ENCODE measurements at regions not wholly inside any gene's neighbourhood (a gene's known extent, or its start where the extent isn't known, plus 50 kb on each side); places are given as distances from the start of the nearest gene placed in this dataset.

- no peaks in the 10 kb centered on the region for H3K36me3 ChIP-seq (replicated peaks in 1 of 2; ENCODE audit: control insufficient read depth in 2 of 2, insufficient read depth in 2 of 2, low read length in 2 of 2)
- H3K9me3 ChIP-seq (replicated peaks in 1 of 2; ENCODE audit: control insufficient read depth in 2 of 2, insufficient read depth in 1 of 2, low read depth in 1 of 2, low read length in 2 of 2) = no peaks in the 10 kb centered on the region
- no CpG with 5 or more reads among the region's 3 CpGs for WGBS, 2 donors (ENCODE audit: extremely low coverage in 2 of 2, insufficient read length in 2 of 2, insufficient replicate concordance in 1 of 2)
- H2BK120ac ChIP-seq (ENCODE audit: low read depth, low read length) = no peak overlapping the region
- H3K79me1 ChIP-seq (ENCODE audit: low read depth, low read length) = no peaks in the 10 kb centered on the region
- no peak overlapping the region for H3K9ac ChIP-seq (ENCODE audit: low read depth, low read length, poor library complexity)
- no peak overlapping the region for H2AFZ ChIP-seq (ENCODE audit: low read length)
- no peak overlapping the region for H2BK5ac ChIP-seq (ENCODE audit: low read length)
- no peak overlapping the region for H3K14ac ChIP-seq (ENCODE audit: low read length)
- H4K8ac ChIP-seq (ENCODE audit: low read depth, low read length) = no peak overlapping the region
- no peak overlapping the region for H3K27ac ChIP-seq (replicated peaks; ENCODE audit: low read length)
- DNase-seq (ENCODE audit: low spot score) = no peak
- H2BK12ac ChIP-seq (ENCODE audit: low read length) = no peak overlapping the region
- H2BK15ac ChIP-seq (ENCODE audit: low read length) = no peak overlapping the region
- no peak overlapping the region for H4K91ac ChIP-seq (ENCODE audit: low read depth, low read length, poor library complexity)
- no peaks in the 10 kb centered on the region for H3K4me1 ChIP-seq (ENCODE audit: control insufficient read depth in 2 of 2, insufficient read depth in 1 of 2, low read depth in 1 of 2, low read length in 2 of 2)
- H3K18ac ChIP-seq (ENCODE audit: low read length) = no peak overlapping the region
- H3K4ac ChIP-seq (ENCODE audit: low read length) = no peak overlapping the region
- no peak overlapping the region for H3K4me3 ChIP-seq (ENCODE audit: low read length in 2 of 2)
- H2AK5ac ChIP-seq (ENCODE audit: low read depth, low read length) = no peak overlapping the region
- H3K23ac ChIP-seq (ENCODE audit: low read depth, low read length, poor library complexity) = no peak overlapping the region
- no peaks in the 10 kb centered on the region for H3K27me3 ChIP-seq (ENCODE audit: control insufficient read depth in 3 of 3, insufficient read depth in 3 of 3, low read depth in 1 of 3, low read length in 3 of 3)
- H3K4me2 ChIP-seq (ENCODE audit: insufficient read depth, low read length, poor library complexity, severe bottlenecking) = no peak overlapping the region
These were observed 184.7 kb upstream of the LINC00305 start for GRCh38 chr18:64333584-64333983.

GRCh38 chr18:64332835-64333234 lies 183.9 kb upstream of the LINC00305 start:
- Histone ChIP-seq H3K27me3 (ENCODE audit: control insufficient read depth in 3 of 3, insufficient read depth in 3 of 3, low read depth in 1 of 3, low read length in 3 of 3) (no peaks in the 10 kb centered on the region), H3K36me3 (replicated peaks in 1 of 2; ENCODE audit: control insufficient read depth in 2 of 2, insufficient read depth in 2 of 2, low read length in 2 of 2) (no peaks in the 10 kb centered on the region), H4K8ac (ENCODE audit: low read depth, low read length) (no peak overlapping the region), H3K4me1 (ENCODE audit: control insufficient read depth in 2 of 2, insufficient read depth in 1 of 2, low read depth in 1 of 2, low read length in 2 of 2) (no peaks in the 10 kb centered on the region), H3K23ac (ENCODE audit: low read depth, low read length, poor library complexity) (no peak overlapping the region), H3K4me2 (ENCODE audit: insufficient read depth, low read length, poor library complexity, severe bottlenecking) (no peak overlapping the region), H2BK15ac (ENCODE audit: low read length) (no peak overlapping the region), H4K91ac (ENCODE audit: low read depth, low read length, poor library complexity) (no peak overlapping the region), H3K18ac (ENCODE audit: low read length) (no peak overlapping the region), H3K79me1 (ENCODE audit: low read depth, low read length) (no peaks in the 10 kb centered on the region), H3K14ac (ENCODE audit: low read length) (no peak overlapping the region), H3K27ac (replicated peaks; ENCODE audit: low read length) (no peak overlapping the region), H3K4me3 (ENCODE audit: low read length in 2 of 2) (no peak overlapping the region), H2BK120ac (ENCODE audit: low read depth, low read length) (no peak overlapping the region), H3K9ac (ENCODE audit: low read depth, low read length, poor library complexity) (no peak overlapping the region), H3K9me3 (replicated peaks in 1 of 2; ENCODE audit: control insufficient read depth in 2 of 2, insufficient read depth in 1 of 2, low read depth in 1 of 2, low read length in 2 of 2) (no peaks in the 10 kb centered on the region), H2BK5ac (ENCODE audit: low read length) (no peak overlapping the region), H3K4ac (ENCODE audit: low read length) (no peak overlapping the region), H2AFZ (ENCODE audit: low read length) (no peak overlapping the region), H2BK12ac (ENCODE audit: low read length) (no peak overlapping the region), H2AK5ac (ENCODE audit: low read depth, low read length) (no peak overlapping the region)
- no CpG with 5 or more reads among the region's 6 CpGs for WGBS, 2 donors (ENCODE audit: extremely low coverage in 2 of 2, insufficient read length in 2 of 2, insufficient replicate concordance in 1 of 2)
- no peak for DNase-seq (ENCODE audit: low spot score)

DNA sequence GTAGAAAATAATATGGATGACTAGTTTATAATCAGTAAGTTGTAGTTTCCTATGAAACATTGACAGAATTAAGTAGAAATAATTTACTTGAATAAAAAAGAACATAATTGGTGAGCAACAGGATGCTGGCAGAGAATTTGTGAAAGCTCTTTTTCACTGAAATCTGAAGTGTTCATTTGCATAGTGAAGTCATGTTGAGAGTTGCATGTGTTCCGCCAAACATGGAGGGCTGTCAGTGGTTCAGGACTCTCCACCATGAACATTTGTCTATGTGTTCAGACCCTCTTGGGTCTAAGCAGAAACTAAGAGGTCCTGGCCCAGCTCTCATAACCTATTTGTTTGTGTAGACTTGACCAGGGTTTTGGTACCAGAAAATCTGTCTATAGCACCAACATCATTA lies 182.5 kb upstream of the LINC00305 start:
- no peak for DNase-seq (ENCODE audit: low spot score)
- Histone ChIP-seq H3K9ac (ENCODE audit: low read depth, low read length, poor library complexity) (no peak overlapping the region), H3K14ac (ENCODE audit: low read length) (no peak overlapping the region), H3K4ac (ENCODE audit: low read length) (no peak overlapping the region), H3K36me3 (replicated peaks in 1 of 2; ENCODE audit: control insufficient read depth in 2 of 2, insufficient read depth in 2 of 2, low read length in 2 of 2) (no peaks in the 10 kb centered on the region), H3K27ac (replicated peaks; ENCODE audit: low read length) (no peak overlapping the region), H3K4me1 (ENCODE audit: control insufficient read depth in 2 of 2, insufficient read depth in 1 of 2, low read depth in 1 of 2, low read length in 2 of 2) (no peaks in the 10 kb centered on the region), H2BK12ac (ENCODE audit: low read length) (no peak overlapping the region), H3K79me1 (ENCODE audit: low read depth, low read length) (no peaks in the 10 kb centered on the region), H3K4me3 (ENCODE audit: low read length in 2 of 2) (no peak overlapping the region), H4K8ac (ENCODE audit: low read depth, low read length) (no peak overlapping the region), H3K27me3 (ENCODE audit: control insufficient read depth in 3 of 3, insufficient read depth in 3 of 3, low read depth in 1 of 3, low read length in 3 of 3) (no peaks in the 10 kb centered on the region), H2BK5ac (ENCODE audit: low read length) (no peak overlapping the region), H2AFZ (ENCODE audit: low read length) (no peak overlapping the region), H2AK5ac (ENCODE audit: low read depth, low read length) (no peak overlapping the region), H4K91ac (ENCODE audit: low read depth, low read length, poor library complexity) (no peak overlapping the region), H3K23ac (ENCODE audit: low read depth, low read length, poor library complexity) (no peak overlapping the region), H3K18ac (ENCODE audit: low read length) (no peak overlapping the region), H2BK15ac (ENCODE audit: low read length) (no peak overlapping the region), H3K4me2 (ENCODE audit: insufficient read depth, low read length, poor library complexity, severe bottlenecking) (no peak overlapping the region), H3K9me3 (replicated peaks in 1 of 2; ENCODE audit: control insufficient read depth in 2 of 2, insufficient read depth in 1 of 2, low read depth in 1 of 2, low read length in 2 of 2) (no peaks in the 10 kb centered on the region), H2BK120ac (ENCODE audit: low read depth, low read length) (no peak overlapping the region)
- WGBS, 2 donors (ENCODE audit: extremely low coverage in 2 of 2, insufficient read length in 2 of 2, insufficient replicate concordance in 1 of 2) = no CpG with 5 or more reads among the region's 1 CpG

DNA sequence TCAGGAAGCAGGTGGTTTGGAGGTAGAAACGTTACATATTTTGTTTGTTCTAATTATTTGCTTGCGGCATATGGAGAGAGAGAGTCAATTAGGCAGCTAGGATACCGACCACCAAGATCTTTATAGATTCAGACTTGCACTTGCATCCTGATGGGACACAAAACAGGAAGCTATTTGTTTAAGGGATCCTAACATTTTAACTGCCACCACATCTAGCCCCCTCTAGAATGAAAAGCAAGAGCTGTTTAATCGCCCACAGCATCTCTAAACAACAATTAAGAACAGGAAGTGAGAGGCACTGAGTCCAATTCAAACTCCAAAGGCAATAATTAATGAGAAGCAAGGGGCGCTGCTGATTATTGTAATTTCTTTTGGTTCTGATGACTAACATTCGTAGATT lies 182.0 kb upstream of the LINC00305 start:
- H2AK5ac ChIP-seq (ENCODE audit: low read depth, low read length) = no peak overlapping the region

More for the DNA sequence above, 182.0 kb upstream of the LINC00305 start:
- Histone ChIP-seq H3K18ac (ENCODE audit: low read length) (no peak overlapping the region), H3K27me3 (ENCODE audit: control insufficient read depth in 3 of 3, insufficient read depth in 3 of 3, low read depth in 1 of 3, low read length in 3 of 3) (no peaks in the 10 kb centered on the region), H3K4me2 (ENCODE audit: insufficient read depth, low read length, poor library complexity, severe bottlenecking) (no peak overlapping the region), H3K4ac (ENCODE audit: low read length) (no peak overlapping the region), H2BK120ac (ENCODE audit: low read depth, low read length) (no peak overlapping the region), H2BK5ac (ENCODE audit: low read length) (no peak overlapping the region), H3K79me1 (ENCODE audit: low read depth, low read length) (no peaks in the 10 kb centered on the region), H2BK15ac (ENCODE audit: low read length) (no peak overlapping the region), H3K4me1 (ENCODE audit: control insufficient read depth in 2 of 2, insufficient read depth in 1 of 2, low read depth in 1 of 2, low read length in 2 of 2) (no peaks in the 10 kb centered on the region), H4K91ac (ENCODE audit: low read depth, low read length, poor library complexity) (no peak overlapping the region), H3K14ac (ENCODE audit: low read length) (no peak overlapping the region), H2AFZ (ENCODE audit: low read length) (no peak overlapping the region), H4K8ac (ENCODE audit: low read depth, low read length) (no peak overlapping the region), H3K9me3 (replicated peaks in 1 of 2; ENCODE audit: control insufficient read depth in 2 of 2, insufficient read depth in 1 of 2, low read depth in 1 of 2, low read length in 2 of 2) (no peaks in the 10 kb centered on the region), H3K36me3 (replicated peaks in 1 of 2; ENCODE audit: control insufficient read depth in 2 of 2, insufficient read depth in 2 of 2, low read length in 2 of 2) (no peaks in the 10 kb centered on the region), H3K4me3 (ENCODE audit: low read length in 2 of 2) (no peak overlapping the region), H3K27ac (replicated peaks; ENCODE audit: low read length) (no peak overlapping the region), H2BK12ac (ENCODE audit: low read length) (no peak overlapping the region), H3K9ac (ENCODE audit: low read depth, low read length, poor library complexity) (no peak overlapping the region), H3K23ac (ENCODE audit: low read depth, low read length, poor library complexity) (no peak overlapping the region)
- DNase-seq (ENCODE audit: low spot score) = no peak
- no CpG with 5 or more reads among the region's 6 CpGs for WGBS, 2 donors (ENCODE audit: extremely low coverage in 2 of 2, insufficient read length in 2 of 2, insufficient replicate concordance in 1 of 2)
